ENCODE measurements at regions not wholly inside any gene's neighbourhood (a gene's known extent, or its start where the extent isn't known, plus 50 kb on each side); places are given as distances from the start of the nearest gene placed in this dataset.
"Not testable (repeated sequence)": the region's sequence is repeated elsewhere in the genome, so short reads cannot be mapped to it uniquely, and the experiment has no call there.

GRCh38 chr18:51562866-51563265 lies 365.4 kb upstream of the MEX3C start:
- POLR2A ChIA-PET = no interaction called here
- CTCF ChIA-PET = no interaction called here
- Histone ChIP-seq H3K27me3 (ENCODE audit: control insufficient read depth, insufficient read depth, low read length) (no peaks in the 10 kb centered on the region), H3K27ac (ENCODE audit: low read depth, low read length) (no peak overlapping the region), H3K4me3 (ENCODE audit: low read depth, low read length) (no peak overlapping the region), H3K9me3 (ENCODE audit: control insufficient read depth, insufficient read depth, low read length) (peaks cover 29% of the 10 kb centered on the region)
- no peak for DNase-seq (ENCODE audit: low read depth, low spot score)
- TF ChIP-seq CTCF (IDR thresholded peaks at IDR 0.05; ENCODE audit: low read depth, low read length) = no peak

- no peak for DNase-seq (ENCODE audit: low read depth, low spot score)
- H3K9me3 ChIP-seq (ENCODE audit: control insufficient read depth, insufficient read depth, low read length) = peaks cover 25% of the 10 kb centered on the region
- no peak for TF ChIP-seq CTCF (IDR thresholded peaks at IDR 0.05; ENCODE audit: low read depth, low read length)
- POLR2A ChIA-PET = no interaction called here
- H3K27me3 ChIP-seq (ENCODE audit: control insufficient read depth, insufficient read depth, low read length) = no peaks in the 10 kb centered on the region
- CTCF ChIA-PET = no interaction called here
- no peak overlapping the region for H3K27ac ChIP-seq (ENCODE audit: low read depth, low read length)
- no peak overlapping the region for H3K4me3 ChIP-seq (ENCODE audit: low read depth, low read length)
Measured at GRCh38 chr18:51563396-51563795, 365.9 kb upstream of the MEX3C start.

- H3K27ac ChIP-seq (ENCODE audit: low read depth, low read length) = no peak overlapping the region
- H3K4me3 ChIP-seq (ENCODE audit: low read depth, low read length) = no peak overlapping the region
- CTCF ChIA-PET = no interaction called here
- no peak for DNase-seq (ENCODE audit: low read depth, low spot score)
- POLR2A ChIA-PET = no interaction called here
- TF ChIP-seq CTCF (IDR thresholded peaks at IDR 0.05; ENCODE audit: low read depth, low read length) = no peak
- H3K27me3 ChIP-seq (ENCODE audit: control insufficient read depth, insufficient read depth, low read length) = no peaks in the 10 kb centered on the region
- peaks cover 15% of the 10 kb centered on the region for H3K9me3 ChIP-seq (ENCODE audit: control insufficient read depth, insufficient read depth, low read length)
Measured at GRCh38 chr18:51568151-51568550, 370.7 kb upstream of the MEX3C start.

- ChIA-PET CTCF (no interaction called here), POLR2A (no interaction called here)
- Histone ChIP-seq H3K4me3 (ENCODE audit: low read depth, low read length) (no peak overlapping the region), H3K27ac (ENCODE audit: low read depth, low read length) (no peak overlapping the region), H3K27me3 (ENCODE audit: control insufficient read depth, insufficient read depth, low read length) (no peaks in the 10 kb centered on the region), H3K9me3 (ENCODE audit: control insufficient read depth, insufficient read depth, low read length) (peaks cover 8% of the 10 kb centered on the region)
- no peak for DNase-seq (ENCODE audit: low read depth, low spot score)
- no peak for TF ChIP-seq CTCF (IDR thresholded peaks at IDR 0.05; ENCODE audit: low read depth, low read length)
Measured at GRCh38 chr18:51569153-51569552, 371.7 kb upstream of the MEX3C start.

- DNase-seq (ENCODE audit: low read depth, low spot score) = no peak
- CTCF ChIA-PET = no interaction called here
- POLR2A ChIA-PET = no interaction called here
- peaks cover 6% of the 10 kb centered on the region for H3K9me3 ChIP-seq (ENCODE audit: control insufficient read depth, insufficient read depth, low read length)
- no peaks in the 10 kb centered on the region for H3K27me3 ChIP-seq (ENCODE audit: control insufficient read depth, insufficient read depth, low read length)
- no peak overlapping the region for H3K4me3 ChIP-seq (ENCODE audit: low read depth, low read length)
- TF ChIP-seq CTCF (IDR thresholded peaks at IDR 0.05; ENCODE audit: low read depth, low read length) = no peak
- no peak overlapping the region for H3K27ac ChIP-seq (ENCODE audit: low read depth, low read length)
Measured at GRCh38 chr18:51569561-51569960, 372.1 kb upstream of the MEX3C start.

GRCh38 chr18:51570071-51570470 lies 372.6 kb upstream of the MEX3C start:
- CTCF ChIA-PET; H3K27me3 ChIP-seq (ENCODE audit: control insufficient read depth, insufficient read depth, low read length); POLR2A ChIA-PET; H3K9me3 ChIP-seq (ENCODE audit: control insufficient read depth, insufficient read depth, low read length); H3K4me3 ChIP-seq (ENCODE audit: low read depth, low read length); DNase-seq (ENCODE audit: low read depth, low spot score); H3K27ac ChIP-seq (ENCODE audit: low read depth, low read length): not testable (repeated sequence)

- H3K4me3 ChIP-seq (ENCODE audit: low read depth, low read length); DNase-seq (ENCODE audit: low read depth, low spot score); POLR2A ChIA-PET; CTCF ChIA-PET; H3K27me3 ChIP-seq (ENCODE audit: control insufficient read depth, insufficient read depth, low read length); H3K27ac ChIP-seq (ENCODE audit: low read depth, low read length): not testable (repeated sequence)
- H3K9me3 ChIP-seq (ENCODE audit: control insufficient read depth, insufficient read depth, low read length) = peaks cover 14% of the 10 kb centered on the region
Measured at GRCh38 chr18:51573886-51574285, 376.4 kb upstream of the MEX3C start.

All from AG04450 (cell line).